ENCODE measurements at regions not wholly inside any gene's neighbourhood (a gene's known extent, or its start where the extent isn't known, plus 50 kb on each side); places are given as distances from the start of the nearest gene placed in this dataset.
"Not testable (repeated sequence)": the region's sequence is repeated elsewhere in the genome, so short reads cannot be mapped to it uniquely, and the experiment has no call there.

- no peak overlapping the region for H3K4me3 ChIP-seq (ENCODE audit: low read length)
- H3K9me3 ChIP-seq (replicated peaks; ENCODE audit: low read length) = no peaks in the 10 kb centered on the region
- H3K27me3 ChIP-seq (ENCODE audit: control insufficient read depth, insufficient read depth, low read length) = no peaks in the 10 kb centered on the region
- no peak overlapping the region for H3K9ac ChIP-seq (ENCODE audit: low read depth, low read length)
- no peak overlapping the region for H3K4me2 ChIP-seq (ENCODE audit: low read length)
- H3K4me1 ChIP-seq (ENCODE audit: control insufficient read depth, insufficient read depth, low read length) = peaks cover 5% of the 10 kb centered on the region
- H3K36me3 ChIP-seq (ENCODE audit: insufficient read depth, low read length) = no peaks in the 10 kb centered on the region
These were observed 1771.0 kb downstream of the EFNA5 start for GRCh38 chr5:105899726-105900125.

DNA sequence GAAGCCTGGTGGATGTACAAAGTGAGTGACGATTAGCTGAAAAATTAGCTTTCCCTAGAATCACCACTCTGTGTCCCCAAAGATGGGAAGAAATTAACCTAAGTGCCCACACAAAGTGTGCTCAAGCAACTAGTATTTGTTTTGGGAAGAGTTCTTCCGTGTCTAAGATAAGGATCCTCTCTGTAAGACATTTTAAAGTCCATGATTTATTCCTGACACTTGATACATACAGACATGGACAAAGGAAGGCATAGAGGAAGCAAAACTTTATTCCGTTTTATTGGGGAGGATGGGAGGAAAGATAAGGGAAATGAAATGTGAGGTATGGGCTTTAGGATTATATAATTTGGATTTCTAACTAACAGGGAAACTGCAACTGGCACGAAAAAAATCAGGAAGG lies 1772.6 kb downstream of the EFNA5 start:
- H3K4me1 ChIP-seq (ENCODE audit: control insufficient read depth, insufficient read depth, low read length) = peaks cover 5% of the 10 kb centered on the region
- H3K36me3 ChIP-seq (ENCODE audit: insufficient read depth, low read length) = no peaks in the 10 kb centered on the region

DNA sequence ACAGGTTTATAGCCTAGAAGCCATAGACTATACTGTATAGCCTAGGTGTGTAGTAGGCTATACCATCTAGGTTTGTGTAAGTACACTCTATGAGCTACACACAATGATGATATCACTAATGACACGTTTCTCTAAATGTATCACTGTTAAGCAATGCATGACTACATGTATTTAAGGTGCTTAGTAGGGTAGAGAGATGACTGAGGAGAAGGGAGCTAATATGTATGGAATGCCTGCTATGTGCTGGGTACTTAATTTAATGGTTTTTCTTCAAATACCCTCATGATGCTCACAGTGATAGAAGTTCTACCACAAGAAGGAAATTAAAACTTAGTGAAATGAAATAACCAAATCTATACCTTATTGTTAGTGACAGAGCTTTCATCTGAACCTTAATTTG lies 1785.5 kb downstream of the EFNA5 start:
- Histone ChIP-seq H3K9me3 (replicated peaks; ENCODE audit: low read length) (no peaks in the 10 kb centered on the region), H3K4me3 (ENCODE audit: low read length) (no peak overlapping the region), H3K4me1 (ENCODE audit: control insufficient read depth, insufficient read depth, low read length) (peaks cover 4% of the 10 kb centered on the region), H3K27me3 (ENCODE audit: control insufficient read depth, insufficient read depth, low read length) (no peaks in the 10 kb centered on the region), H3K4me2 (ENCODE audit: low read length) (no peak overlapping the region), H3K9ac (ENCODE audit: low read depth, low read length) (no peak overlapping the region), H3K36me3 (ENCODE audit: insufficient read depth, low read length) (no peaks in the 10 kb centered on the region)

More for the DNA sequence above, 1772.6 kb downstream of the EFNA5 start:
- H3K9ac ChIP-seq (ENCODE audit: low read depth, low read length) = no peak overlapping the region
- no peaks in the 10 kb centered on the region for H3K27me3 ChIP-seq (ENCODE audit: control insufficient read depth, insufficient read depth, low read length)
- H3K9me3 ChIP-seq (replicated peaks; ENCODE audit: low read length) = no peaks in the 10 kb centered on the region
- H3K4me2 ChIP-seq (ENCODE audit: low read length) = no peak overlapping the region
- no peak overlapping the region for H3K4me3 ChIP-seq (ENCODE audit: low read length)

GRCh38 chr5:105882956-105883481 lies 1787.7 kb downstream of the EFNA5 start:
- peaks cover 4% of the 10 kb centered on the region for H3K4me1 ChIP-seq (ENCODE audit: control insufficient read depth, insufficient read depth, low read length)
- H3K9me3 ChIP-seq (replicated peaks; ENCODE audit: low read length) = no peaks in the 10 kb centered on the region
- no peaks in the 10 kb centered on the region for H3K36me3 ChIP-seq (ENCODE audit: insufficient read depth, low read length)
- no peak overlapping the region for H3K4me2 ChIP-seq (ENCODE audit: low read length)
- no peaks in the 10 kb centered on the region for H3K27me3 ChIP-seq (ENCODE audit: control insufficient read depth, insufficient read depth, low read length)
- no peak overlapping the region for H3K9ac ChIP-seq (ENCODE audit: low read depth, low read length)
- H3K4me3 ChIP-seq (ENCODE audit: low read length) = no peak overlapping the region

GRCh38 chr5:105878402-105878801 lies 1792.3 kb downstream of the EFNA5 start:
- H3K36me3 ChIP-seq (ENCODE audit: insufficient read depth, low read length) = no peaks in the 10 kb centered on the region
- H3K9me3 ChIP-seq (replicated peaks; ENCODE audit: low read length) = no peaks in the 10 kb centered on the region
- no peaks in the 10 kb centered on the region for H3K4me1 ChIP-seq (ENCODE audit: control insufficient read depth, insufficient read depth, low read length)
- H3K4me2 ChIP-seq (ENCODE audit: low read length) = no peak overlapping the region
- H3K4me3 ChIP-seq (ENCODE audit: low read length) = no peak overlapping the region
- no peak overlapping the region for H3K9ac ChIP-seq (ENCODE audit: low read depth, low read length)
- no peaks in the 10 kb centered on the region for H3K27me3 ChIP-seq (ENCODE audit: control insufficient read depth, insufficient read depth, low read length)

DNA sequence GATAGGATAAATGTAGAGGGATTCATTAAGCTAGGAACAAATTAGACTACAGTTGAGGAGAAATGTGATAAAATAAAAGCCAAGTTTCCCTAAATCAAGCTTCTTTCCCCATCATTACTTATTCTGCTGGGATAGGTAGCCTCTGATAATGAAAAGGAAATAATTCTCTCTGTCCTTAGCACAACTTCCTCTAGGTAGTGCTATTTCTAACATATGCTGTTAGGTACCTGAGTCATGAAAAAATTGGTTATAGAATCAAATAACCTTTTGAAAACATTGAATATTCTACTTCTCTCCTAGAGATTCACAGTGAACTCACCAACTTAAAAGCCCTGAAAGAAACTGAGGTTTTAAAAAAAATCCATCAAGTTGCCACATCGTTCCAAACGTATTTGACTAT lies 1793.1 kb downstream of the EFNA5 start:
- Histone ChIP-seq H3K9me3 (replicated peaks; ENCODE audit: low read length) (no peaks in the 10 kb centered on the region), H3K4me2 (ENCODE audit: low read length) (no peak overlapping the region), H3K27me3 (ENCODE audit: control insufficient read depth, insufficient read depth, low read length) (no peaks in the 10 kb centered on the region), H3K36me3 (ENCODE audit: insufficient read depth, low read length) (no peaks in the 10 kb centered on the region), H3K9ac (ENCODE audit: low read depth, low read length) (no peak overlapping the region), H3K4me1 (ENCODE audit: control insufficient read depth, insufficient read depth, low read length) (no peaks in the 10 kb centered on the region), H3K4me3 (ENCODE audit: low read length) (no peak overlapping the region)

DNA sequence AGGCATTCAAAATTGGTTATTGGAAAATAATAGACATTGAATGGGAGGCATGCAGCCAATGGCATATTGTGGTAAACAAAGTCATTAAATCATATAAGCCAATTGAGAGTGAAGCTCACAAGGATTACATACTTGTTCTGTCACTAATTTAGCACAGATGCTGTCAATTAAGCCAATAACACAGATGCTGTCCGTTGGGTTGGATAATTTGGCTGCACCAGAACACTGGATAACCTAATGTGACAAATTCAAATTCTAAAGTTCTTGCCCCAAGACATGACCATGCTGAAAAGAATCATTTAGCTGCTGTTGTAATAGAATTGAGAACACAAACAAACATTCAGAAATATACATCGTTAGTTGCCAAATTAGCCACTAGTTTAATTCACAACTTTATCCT lies 1796.4 kb downstream of the EFNA5 start:
- Histone ChIP-seq H3K9ac (ENCODE audit: low read depth, low read length) (no peak overlapping the region), H3K36me3 (ENCODE audit: insufficient read depth, low read length) (no peaks in the 10 kb centered on the region), H3K4me3 (ENCODE audit: low read length) (no peak overlapping the region), H3K9me3 (replicated peaks; ENCODE audit: low read length) (no peaks in the 10 kb centered on the region), H3K27me3 (ENCODE audit: control insufficient read depth, insufficient read depth, low read length) (no peaks in the 10 kb centered on the region), H3K4me2 (ENCODE audit: low read length) (no peak overlapping the region), H3K4me1 (ENCODE audit: control insufficient read depth, insufficient read depth, low read length) (no peaks in the 10 kb centered on the region)

- no peaks in the 10 kb centered on the region for H3K9me3 ChIP-seq (replicated peaks; ENCODE audit: low read length)
- H3K4me1 ChIP-seq (ENCODE audit: control insufficient read depth, insufficient read depth, low read length) = no peaks in the 10 kb centered on the region
- H3K27me3 ChIP-seq (ENCODE audit: control insufficient read depth, insufficient read depth, low read length) = no peaks in the 10 kb centered on the region
- no peak overlapping the region for H3K9ac ChIP-seq (ENCODE audit: low read depth, low read length)
- H3K36me3 ChIP-seq (ENCODE audit: insufficient read depth, low read length) = no peaks in the 10 kb centered on the region
- H3K4me3 ChIP-seq (ENCODE audit: low read length) = no peak overlapping the region
- H3K4me2 ChIP-seq (ENCODE audit: low read length) = no peak overlapping the region
These were observed 1798.0 kb downstream of the EFNA5 start for GRCh38 chr5:105872569-105873270.

- no peaks in the 10 kb centered on the region for H3K36me3 ChIP-seq (ENCODE audit: insufficient read depth, low read length)
- H3K27me3 ChIP-seq (ENCODE audit: control insufficient read depth, insufficient read depth, low read length) = no peaks in the 10 kb centered on the region
- no peak overlapping the region for H3K4me2 ChIP-seq (ENCODE audit: low read length)
- no peak overlapping the region for H3K9ac ChIP-seq (ENCODE audit: low read depth, low read length)
- no peaks in the 10 kb centered on the region for H3K9me3 ChIP-seq (replicated peaks; ENCODE audit: low read length)
- no peak overlapping the region for H3K4me3 ChIP-seq (ENCODE audit: low read length)
- no peaks in the 10 kb centered on the region for H3K4me1 ChIP-seq (ENCODE audit: control insufficient read depth, insufficient read depth, low read length)
These were observed 1802.5 kb downstream of the EFNA5 start for GRCh38 chr5:105868038-105868780.

DNA sequence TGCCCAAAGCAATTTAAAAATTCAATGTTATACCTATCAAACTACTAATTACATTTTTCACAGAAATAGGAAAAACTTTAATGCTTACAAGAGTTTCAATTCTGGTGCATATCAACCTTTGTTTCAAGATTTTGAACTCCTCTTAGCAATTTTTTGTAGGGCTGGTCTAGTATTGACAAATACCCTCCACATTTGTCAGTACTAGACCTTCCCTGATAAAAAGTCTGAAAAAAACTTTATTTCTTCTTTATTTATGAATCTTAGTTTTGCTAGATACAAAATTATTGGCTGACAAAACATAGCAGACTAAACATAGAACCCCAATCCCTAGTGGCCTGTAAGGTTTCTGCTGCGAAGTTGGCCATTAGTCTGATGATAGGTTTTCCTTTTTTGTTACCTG lies 1804.9 kb downstream of the EFNA5 start:
- no peak overlapping the region for H3K4me3 ChIP-seq (ENCODE audit: low read length)
- no peak overlapping the region for H3K4me2 ChIP-seq (ENCODE audit: low read length)
- no peaks in the 10 kb centered on the region for H3K4me1 ChIP-seq (ENCODE audit: control insufficient read depth, insufficient read depth, low read length)
- no peaks in the 10 kb centered on the region for H3K27me3 ChIP-seq (ENCODE audit: control insufficient read depth, insufficient read depth, low read length)
- H3K36me3 ChIP-seq (ENCODE audit: insufficient read depth, low read length) = no peaks in the 10 kb centered on the region
- H3K9me3 ChIP-seq (replicated peaks; ENCODE audit: low read length) = no peaks in the 10 kb centered on the region
- no peak overlapping the region for H3K9ac ChIP-seq (ENCODE audit: low read depth, low read length)

GRCh38 chr5:105859350-105859749 lies 1811.4 kb downstream of the EFNA5 start:
- H3K4me1 ChIP-seq (ENCODE audit: control insufficient read depth, insufficient read depth, low read length); H3K9me3 ChIP-seq (replicated peaks; ENCODE audit: low read length); H3K9ac ChIP-seq (ENCODE audit: low read depth, low read length); H3K27me3 ChIP-seq (ENCODE audit: control insufficient read depth, insufficient read depth, low read length); H3K36me3 ChIP-seq (ENCODE audit: insufficient read depth, low read length); H3K4me2 ChIP-seq (ENCODE audit: low read length); H3K4me3 ChIP-seq (ENCODE audit: low read length): not testable (repeated sequence)

DNA sequence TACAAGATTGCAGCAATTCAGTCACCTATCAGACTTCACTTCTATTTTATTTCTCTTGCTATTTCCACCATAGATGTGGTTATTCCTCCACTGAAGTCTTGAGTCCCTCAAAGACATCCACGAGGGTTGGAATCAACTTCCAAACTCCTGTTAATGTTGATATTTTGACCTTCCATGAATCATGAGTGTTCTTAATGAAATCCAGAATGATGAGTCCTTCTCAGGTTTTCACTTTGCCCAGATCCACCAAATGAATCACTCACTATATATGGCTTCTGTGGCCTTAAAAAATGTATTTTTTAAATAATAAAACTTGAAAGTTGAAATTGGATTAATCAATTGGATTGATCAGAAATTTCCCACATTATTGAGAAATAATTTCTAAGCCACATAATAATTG lies 1821.0 kb downstream of the EFNA5 start:
- no peaks in the 10 kb centered on the region for H3K36me3 ChIP-seq (ENCODE audit: insufficient read depth, low read length)
- H3K4me1 ChIP-seq (ENCODE audit: control insufficient read depth, insufficient read depth, low read length) = peaks cover 3% of the 10 kb centered on the region
- H3K4me3 ChIP-seq (ENCODE audit: low read length) = no peak overlapping the region
- H3K9me3 ChIP-seq (replicated peaks; ENCODE audit: low read length) = no peaks in the 10 kb centered on the region
- H3K27me3 ChIP-seq (ENCODE audit: control insufficient read depth, insufficient read depth, low read length) = no peaks in the 10 kb centered on the region
- no peak overlapping the region for H3K4me2 ChIP-seq (ENCODE audit: low read length)
- no peak overlapping the region for H3K9ac ChIP-seq (ENCODE audit: low read depth, low read length)

Measured in skeletal muscle satellite cell (primary cell).